Fibroblast of pulmonary artery (primary cell): ENCODE measurements at regions not wholly inside any gene's neighbourhood (a gene's known extent, or its start where the extent isn't known, plus 50 kb on each side); places are given as distances from the start of the nearest gene placed in this dataset.

Experiments
- DNase-seq: peaks from one replicate; pipeline ENCODE4 v3.0.0-alpha.2; 2010; ENCODE audit warnings: low read depth
- H3K4me3 ChIP-seq: replicated peaks from 2 replicates; pipeline ENCODE4 v1.5.1; 2011; ENCODE audit warnings: low read depth, mild to moderate bottlenecking, control low read depth, low read length, moderate library complexity
- CTCF ChIP-seq: IDR thresholded peaks from 2 replicates; pipeline ENCODE4 v1.5.1; 2011; ENCODE audit warnings: mild to moderate bottlenecking, control low read depth, low read length, inconsistent platforms; ENCODE audit errors: missing control alignments

GRCh38 chr10:4359003-4359402 lies 467.0 kb upstream of the AKR1E2 start:
- H3K4me3 ChIP-seq = no peak overlapping the region
- DNase-seq = peak; percentile 29

GRCh38 chr10:4357911-4358310 lies 468.1 kb upstream of the AKR1E2 start:
- DNase-seq = no peak
- no peak overlapping the region for H3K4me3 ChIP-seq
- TF ChIP-seq CTCF = no peak

More at GRCh38 chr10:4359003-4359402, 467.0 kb upstream of the AKR1E2 start:
- TF ChIP-seq CTCF = no peak

- no peak for TF ChIP-seq CTCF
- DNase-seq = no peak
- no peak overlapping the region for H3K4me3 ChIP-seq
Measured at GRCh38 chr10:4355350-4355749, 470.7 kb upstream of the AKR1E2 start.

GRCh38 chr10:4354382-4354812 lies 471.6 kb upstream of the AKR1E2 start:
- no peak overlapping the region for H3K4me3 ChIP-seq
- DNase-seq = peak; percentile 23
- TF ChIP-seq CTCF = no peak

GRCh38 chr10:4353964-4354363 lies 472.0 kb upstream of the AKR1E2 start:
- no peak overlapping the region for H3K4me3 ChIP-seq
- DNase-seq = peak; percentile 81
- no peak for TF ChIP-seq CTCF

GRCh38 chr10:4353059-4353655 lies 472.9 kb upstream of the AKR1E2 start:
- DNase-seq = peak; percentile 41
- H3K4me3 ChIP-seq = no peak overlapping the region
- TF ChIP-seq CTCF = no peak

- peak; percentile 72 for DNase-seq
- H3K4me3 ChIP-seq = no peak overlapping the region
- TF ChIP-seq CTCF = no peak
Measured at GRCh38 chr10:4352414-4352961, 473.5 kb upstream of the AKR1E2 start.
